Stimulated activated memory B cell treated with anti-CD40 and anti-IgM and Interleukin-4, amounts not matched to agents 10 μg/mL and 1 μg/mL and 100 μg/mL, for 72 hours (primary cell): ENCODE measurements at regions not wholly inside any gene's neighbourhood (a gene's known extent, or its start where the extent isn't known, plus 50 kb on each side); places are given as distances from the start of the nearest gene placed in this dataset.

ENCODE experiments used
- ATAC-seq: fragments of 150-1000 bp; cut with Tn5 transposase; 2 replicates; pipeline ENCODE4 v1.10.0; 2021
- H3K27ac Mint-ChIP-seq: one replicate; pipeline ENCODE4 v1.8.0; 2022; ENCODE audit warnings: mild to moderate bottlenecking, mixed read lengths
- H3K27me3 Mint-ChIP-seq: one replicate; pipeline ENCODE4 v1.8.0; 2022; ENCODE audit warnings: mixed read lengths
- H3K36me3 Mint-ChIP-seq: one replicate; pipeline ENCODE4 v1.8.0; 2022; ENCODE audit warnings: mixed read lengths
- H3K4me1 Mint-ChIP-seq: one replicate; pipeline ENCODE4 v1.8.0; 2022; ENCODE audit warnings: mixed read lengths
- H3K4me3 Mint-ChIP-seq: one replicate; pipeline ENCODE4 v1.8.0; 2022; ENCODE audit warnings: mild to moderate bottlenecking, moderate library complexity, mixed read lengths
- H3K9me3 Mint-ChIP-seq: one replicate; pipeline ENCODE4 v1.8.0; 2022; ENCODE audit warnings: mixed read lengths

GRCh38 chr16:31696968-31697743 lies 169.5 kb downstream of the AHSP start:
- H3K27ac Mint-ChIP-seq = no peak overlapping the region
- ATAC-seq = no peak
- no peaks in the 10 kb centered on the region for H3K27me3 Mint-ChIP-seq
- H3K9me3 Mint-ChIP-seq = no peaks in the 10 kb centered on the region
- H3K4me1 Mint-ChIP-seq = peaks cover 14% of the 10 kb centered on the region
- H3K36me3 Mint-ChIP-seq = peaks cover under 1% of the 10 kb centered on the region
- no peak overlapping the region for H3K4me3 Mint-ChIP-seq

- ATAC-seq = no peak
- H3K36me3 Mint-ChIP-seq = peaks cover 7% of the 10 kb centered on the region
- no peak overlapping the region for H3K4me3 Mint-ChIP-seq
- H3K9me3 Mint-ChIP-seq = no peaks in the 10 kb centered on the region
- H3K27ac Mint-ChIP-seq = no peak overlapping the region
- H3K4me1 Mint-ChIP-seq = peaks cover 19% of the 10 kb centered on the region
- H3K27me3 Mint-ChIP-seq = no peaks in the 10 kb centered on the region
These were observed 170.0 kb downstream of the AHSP start for GRCh38 chr16:31697744-31698125.

GRCh38 chr16:31698901-31699300 lies 171.2 kb downstream of the AHSP start:
- no peaks in the 10 kb centered on the region for H3K27me3 Mint-ChIP-seq
- H3K36me3 Mint-ChIP-seq = peaks cover 18% of the 10 kb centered on the region
- H3K4me3 Mint-ChIP-seq = no peak overlapping the region
- peaks cover 23% of the 10 kb centered on the region for H3K4me1 Mint-ChIP-seq
- ATAC-seq = no peak
- no peaks in the 10 kb centered on the region for H3K9me3 Mint-ChIP-seq
- no peak overlapping the region for H3K27ac Mint-ChIP-seq

DNA sequence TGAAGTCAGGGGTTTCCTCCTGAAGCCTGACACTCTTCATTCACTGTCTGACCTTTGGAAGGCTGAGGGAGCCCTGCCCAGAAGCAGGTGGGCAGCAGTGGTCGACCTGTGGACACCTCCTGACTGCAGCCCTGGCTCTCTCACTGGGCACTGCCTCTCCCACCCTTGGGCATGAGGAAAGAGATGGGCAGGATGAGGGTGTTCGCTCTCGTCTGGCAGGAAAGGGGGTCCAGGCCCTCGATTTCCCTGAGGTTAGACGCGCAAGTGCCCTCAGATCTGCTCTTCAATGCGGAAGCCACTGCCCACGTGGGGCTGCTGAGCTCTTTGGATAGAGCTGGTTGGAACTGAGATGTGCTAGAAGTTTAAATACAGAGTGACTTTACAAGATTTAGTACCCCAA lies 171.9 kb downstream of the AHSP start:
- ATAC-seq = no peak
- H3K4me3 Mint-ChIP-seq = no peak overlapping the region
- peaks cover 23% of the 10 kb centered on the region for H3K4me1 Mint-ChIP-seq
- H3K9me3 Mint-ChIP-seq = no peaks in the 10 kb centered on the region
- no peak overlapping the region for H3K27ac Mint-ChIP-seq
- peaks cover 25% of the 10 kb centered on the region for H3K36me3 Mint-ChIP-seq
- H3K27me3 Mint-ChIP-seq = no peaks in the 10 kb centered on the region

- Mint-ChIP-seq H3K27me3 (no peaks in the 10 kb centered on the region), H3K4me3 (peak overlapping the region; percentile 81), H3K4me1 (peaks cover 23% of the 10 kb centered on the region), H3K9me3 (no peaks in the 10 kb centered on the region), H3K27ac (peak overlapping the region; percentile 93), H3K36me3 (peaks cover 30% of the 10 kb centered on the region)
- peak; percentile 96 for ATAC-seq
These were observed 172.5 kb downstream of the AHSP start for GRCh38 chr16:31700200-31700529.

DNA sequence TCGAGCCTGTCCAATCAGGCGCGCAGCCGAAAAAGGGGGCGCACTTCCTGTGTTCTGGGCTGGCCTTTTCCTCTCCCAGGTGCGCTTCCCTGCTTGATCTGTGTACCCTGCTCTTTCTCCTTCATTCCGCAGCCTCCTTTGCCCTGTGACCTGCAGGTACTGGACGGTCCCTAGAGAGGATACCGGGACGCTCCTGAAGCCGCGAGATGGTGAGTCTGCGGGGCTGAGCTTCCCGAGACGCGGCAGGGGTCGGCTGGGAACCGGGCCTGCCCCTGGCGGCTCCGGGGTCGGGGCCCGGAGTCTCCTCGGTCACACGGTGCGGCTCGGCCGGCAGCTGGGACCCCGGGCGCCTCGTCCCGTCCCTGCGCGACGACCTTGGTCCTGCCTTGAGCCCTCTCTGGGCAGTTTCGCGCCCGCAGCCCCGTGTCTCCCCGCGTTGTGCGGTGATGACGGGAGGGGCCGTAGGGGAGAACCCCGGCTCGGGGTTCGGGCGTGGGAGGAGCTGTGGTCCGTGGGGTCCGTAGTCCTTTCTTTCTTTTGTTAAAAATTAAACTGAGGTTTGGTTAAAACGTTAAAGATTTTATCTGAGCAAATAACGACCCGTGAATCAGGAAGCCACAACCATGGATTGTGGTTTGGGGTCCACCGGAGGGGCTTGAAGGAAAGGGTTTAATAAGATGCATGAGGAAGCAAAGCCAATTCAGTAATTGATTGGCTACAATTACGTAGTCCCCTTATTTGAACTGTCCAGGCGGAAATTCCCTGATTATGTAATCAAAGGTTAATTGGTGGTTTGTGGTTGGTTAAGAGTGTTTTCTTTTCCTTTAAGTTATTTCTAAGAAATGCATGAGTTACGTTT lies 172.8 kb upstream of the ZNF267 start:
- peak overlapping the region; percentile 81 for H3K4me3 Mint-ChIP-seq
- ATAC-seq = peak; percentile 65
- peaks cover 23% of the 10 kb centered on the region for H3K4me1 Mint-ChIP-seq
- H3K27ac Mint-ChIP-seq = peak overlapping the region; percentile 93
- peaks cover 36% of the 10 kb centered on the region for H3K36me3 Mint-ChIP-seq
- no peaks in the 10 kb centered on the region for H3K9me3 Mint-ChIP-seq
- H3K27me3 Mint-ChIP-seq = no peaks in the 10 kb centered on the region

- Mint-ChIP-seq H3K36me3 (peaks cover 46% of the 10 kb centered on the region), H3K27ac (peak overlapping the region; percentile 93), H3K4me1 (peaks cover 23% of the 10 kb centered on the region)
These were observed 171.9 kb upstream of the ZNF267 start for GRCh38 chr16:31701734-31702133.

GRCh38 chr16:31702796-31703195 lies 170.8 kb upstream of the ZNF267 start:
- H3K27me3 Mint-ChIP-seq = no peaks in the 10 kb centered on the region
- H3K36me3 Mint-ChIP-seq = peaks cover 57% of the 10 kb centered on the region
- peak overlapping the region; percentile 93 for H3K27ac Mint-ChIP-seq

More at GRCh38 chr16:31701734-31702133, 171.9 kb upstream of the ZNF267 start:
- Mint-ChIP-seq H3K9me3 (no peaks in the 10 kb centered on the region), H3K27me3 (no peaks in the 10 kb centered on the region), H3K4me3 (peak overlapping the region; percentile 81)
- ATAC-seq = no peak

DNA sequence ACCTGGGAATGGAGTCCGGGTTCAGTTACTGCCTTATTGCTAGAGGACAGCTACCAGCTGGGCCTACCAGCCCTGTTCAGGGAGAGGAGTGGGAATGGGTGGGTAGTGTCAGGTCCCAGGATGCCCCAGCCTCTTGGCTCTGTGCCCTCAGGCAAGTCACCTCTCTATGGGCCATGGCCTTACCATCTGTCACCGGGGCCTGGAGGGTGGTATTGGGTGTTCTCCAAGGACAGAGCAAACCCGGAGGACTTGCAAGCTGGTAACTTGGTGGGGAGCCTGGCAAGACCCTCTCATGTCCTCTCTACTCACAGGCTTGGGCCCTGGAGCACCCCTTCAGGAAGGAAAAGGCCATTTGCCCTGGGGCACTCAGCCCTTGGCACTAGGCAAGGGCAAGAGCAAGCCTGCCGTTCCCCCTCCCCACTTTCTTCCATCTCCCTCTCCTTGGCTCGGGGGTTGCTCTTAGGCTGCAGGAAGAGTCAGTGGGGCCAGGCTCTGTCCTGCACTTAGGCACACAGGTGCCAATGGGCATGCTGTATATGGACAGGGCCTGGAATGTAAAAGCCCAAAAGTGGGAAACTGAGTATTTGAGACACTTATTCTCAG lies 170.0 kb upstream of the ZNF267 start:
- ATAC-seq = no peak
- Mint-ChIP-seq H3K27me3 (no peaks in the 10 kb centered on the region), H3K4me3 (no peak overlapping the region), H3K36me3 (peaks cover 65% of the 10 kb centered on the region), H3K9me3 (no peaks in the 10 kb centered on the region), H3K27ac (no peak overlapping the region), H3K4me1 (peaks cover 23% of the 10 kb centered on the region)

More at GRCh38 chr16:31702796-31703195, 170.8 kb upstream of the ZNF267 start:
- Mint-ChIP-seq H3K4me3 (no peak overlapping the region), H3K9me3 (no peaks in the 10 kb centered on the region), H3K4me1 (peaks cover 23% of the 10 kb centered on the region)
- ATAC-seq = no peak

- Mint-ChIP-seq H3K9me3 (no peaks in the 10 kb centered on the region), H3K4me3 (no peak overlapping the region), H3K4me1 (peaks cover 23% of the 10 kb centered on the region), H3K27me3 (no peaks in the 10 kb centered on the region), H3K36me3 (peaks cover 70% of the 10 kb centered on the region), H3K27ac (no peak overlapping the region)
- no peak for ATAC-seq
These were observed 169.5 kb upstream of the ZNF267 start for GRCh38 chr16:31704138-31704537.

DNA sequence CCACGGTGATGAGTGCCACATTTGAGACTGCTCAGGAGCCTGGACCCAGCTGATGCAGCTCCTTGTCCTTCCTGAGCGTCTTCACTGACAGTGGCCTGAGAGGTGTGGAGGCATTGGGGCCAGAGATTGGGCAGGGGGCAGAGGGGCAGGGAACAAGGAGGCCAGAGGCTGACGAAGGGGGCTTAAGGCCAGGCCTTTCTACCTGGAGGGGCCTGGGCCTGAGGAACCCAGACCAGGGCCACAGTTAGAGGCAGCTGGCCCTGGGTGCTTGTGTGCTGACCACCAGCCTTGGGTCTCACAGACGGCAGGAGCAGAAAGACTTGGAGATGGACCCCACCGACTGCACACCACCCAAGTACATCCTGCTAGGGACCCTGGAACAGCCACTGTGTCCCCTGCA lies 168.2 kb upstream of the ZNF267 start:
- H3K36me3 Mint-ChIP-seq = peaks cover 81% of the 10 kb centered on the region
- H3K9me3 Mint-ChIP-seq = no peaks in the 10 kb centered on the region
- ATAC-seq = no peak
- no peak overlapping the region for H3K27ac Mint-ChIP-seq
- peaks cover 23% of the 10 kb centered on the region for H3K4me1 Mint-ChIP-seq
- H3K4me3 Mint-ChIP-seq = no peak overlapping the region
- no peaks in the 10 kb centered on the region for H3K27me3 Mint-ChIP-seq

DNA sequence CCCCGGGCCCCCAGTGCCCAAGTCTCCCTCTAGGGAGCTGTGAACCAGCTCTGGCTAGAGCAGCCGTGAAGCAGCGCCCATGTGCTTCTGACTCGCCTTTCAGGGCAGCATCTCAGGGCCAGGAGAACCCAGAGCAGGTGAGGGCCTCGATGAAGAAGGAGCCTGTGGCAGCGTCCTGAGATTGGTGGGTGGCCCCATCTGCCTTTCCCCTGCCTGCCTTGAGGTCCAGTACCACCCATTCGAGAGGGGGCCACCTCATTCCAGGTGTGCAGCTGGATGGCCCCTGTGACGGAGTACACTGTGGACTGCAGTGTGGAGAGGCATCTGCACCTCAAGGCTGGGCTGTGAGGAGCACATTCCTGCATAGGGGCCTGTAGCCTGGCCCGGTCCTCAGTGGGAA lies 167.3 kb upstream of the ZNF267 start:
- Mint-ChIP-seq H3K27me3 (no peaks in the 10 kb centered on the region), H3K4me1 (peaks cover 17% of the 10 kb centered on the region), H3K4me3 (no peak overlapping the region), H3K27ac (no peak overlapping the region), H3K9me3 (no peaks in the 10 kb centered on the region), H3K36me3 (peaks cover 81% of the 10 kb centered on the region)
- ATAC-seq = no peak

DNA sequence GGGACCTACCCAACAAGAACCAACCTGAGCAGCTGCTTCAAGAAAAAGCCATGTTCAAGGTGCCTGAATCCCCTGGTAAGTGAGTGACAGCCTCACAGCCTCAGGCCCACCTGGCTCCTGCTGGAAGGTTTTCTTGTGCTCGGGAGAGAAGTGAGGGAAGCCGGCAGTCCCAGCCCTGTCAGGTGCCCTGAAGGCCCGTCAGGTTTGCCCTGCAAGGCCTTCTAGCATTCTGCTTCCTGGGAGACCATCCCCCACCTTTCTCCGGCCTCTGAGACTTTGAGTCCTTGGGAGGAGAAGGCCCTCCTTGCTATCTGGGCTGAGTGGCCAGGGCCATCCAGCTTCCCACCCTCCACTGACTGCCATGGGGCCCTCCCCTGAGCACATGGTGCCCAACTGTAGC lies 166.7 kb upstream of the ZNF267 start:
- Mint-ChIP-seq H3K36me3 (peaks cover 81% of the 10 kb centered on the region), H3K27ac (no peak overlapping the region)
- ATAC-seq = no peak

GRCh38 chr16:31707743-31708335 lies 165.8 kb upstream of the ZNF267 start:
- Mint-ChIP-seq H3K9me3 (no peaks in the 10 kb centered on the region), H3K36me3 (peaks cover 73% of the 10 kb centered on the region), H3K27ac (no peak overlapping the region), H3K4me1 (peaks cover 8% of the 10 kb centered on the region), H3K27me3 (no peaks in the 10 kb centered on the region), H3K4me3 (no peak overlapping the region)
- ATAC-seq = no peak

More for the DNA sequence above, 166.7 kb upstream of the ZNF267 start:
- H3K4me3 Mint-ChIP-seq = no peak overlapping the region
- no peaks in the 10 kb centered on the region for H3K27me3 Mint-ChIP-seq
- peaks cover 15% of the 10 kb centered on the region for H3K4me1 Mint-ChIP-seq
- H3K9me3 Mint-ChIP-seq = no peaks in the 10 kb centered on the region

GRCh38 chr16:31708348-31708747 lies 165.3 kb upstream of the ZNF267 start:
- Mint-ChIP-seq H3K4me1 (peaks cover 6% of the 10 kb centered on the region), H3K4me3 (no peak overlapping the region), H3K27me3 (no peaks in the 10 kb centered on the region), H3K36me3 (peaks cover 68% of the 10 kb centered on the region), H3K27ac (no peak overlapping the region), H3K9me3 (no peaks in the 10 kb centered on the region)
- ATAC-seq = no peak
